ENCODE measurements at regions not wholly inside any gene's neighbourhood (a gene's known extent, or its start where the extent isn't known, plus 50 kb on each side); places are given as distances from the start of the nearest gene placed in this dataset.

GRCh38 chr13:91162589-91162988, 184.9 kb upstream of the MIR17HG start:
- no peak overlapping the region for H2BK15ac ChIP-seq (ENCODE audit: low read depth, low read length)
- H2AK5ac ChIP-seq (ENCODE audit: low read depth, low read length) = no peak overlapping the region
- H3K4me1 ChIP-seq (ENCODE audit: control insufficient read depth, insufficient read depth, low read length) = no peaks in the 10 kb centered on the region
- no peaks in the 10 kb centered on the region for H3K27me3 ChIP-seq (ENCODE audit: control insufficient read depth, insufficient read depth, low read length)
- dilution Hi-C loops (cut with HindIII; ENCODE audit: low sequenced_read_pairs, unreplicated experiment) (no loop called here), intact Hi-C loops (cut with micrococcal nuclease) (no loop called here), in situ Hi-C loops (cut with MboI; ENCODE audit: low sequenced_read_pairs) (no loop called here)
- no peak overlapping the region for H3K56ac ChIP-seq (ENCODE audit: extremely low read depth, insufficient read depth, low read length)
- no peak overlapping the region for H4K91ac ChIP-seq (ENCODE audit: insufficient read depth, low read depth, low read length)
- H4K5ac ChIP-seq (ENCODE audit: low read depth, low read length) = no peak overlapping the region
- H3K9me3 ChIP-seq (ENCODE audit: control insufficient read depth, insufficient read depth, low read length) = no peaks in the 10 kb centered on the region; the same call in 1 of the 2 replicates
- no peak overlapping the region for H3K27ac ChIP-seq (ENCODE audit: insufficient read depth, low read length)
- no peak overlapping the region for H3K14ac ChIP-seq (replicated peaks; ENCODE audit: low read depth, low read length)
- no peak overlapping the region for H3K4me2 ChIP-seq (ENCODE audit: low read depth, low read length)
- no peak overlapping the region for H3K9ac ChIP-seq (ENCODE audit: low read depth, low read length)
- no CpG with 5 or more reads among the region's 1 CpG for WGBS, 2 experiments (ENCODE audit: extremely low coverage in 2 of 2, insufficient read length in 1 of 2)
- no peak overlapping the region for H2BK120ac ChIP-seq (ENCODE audit: low read depth, low read length)
- BruUV-seq (replicated peaks) = no TSS peak
- H3K36me3 ChIP-seq (ENCODE audit: control insufficient read depth, insufficient read depth, low read length) = no peaks in the 10 kb centered on the region
- CTCF ChIA-PET = no interaction called here
- no peaks in the 10 kb centered on the region for H3K9me1 ChIP-seq (ENCODE audit: insufficient read depth, low read length)
- POLR2A ChIA-PET (ENCODE audit: unreplicated experiment) = no interaction called here
- no peak overlapping the region for H3K18ac ChIP-seq (ENCODE audit: low read depth, low read length)
- H3K4ac ChIP-seq (ENCODE audit: low read depth, low read length) = no peak overlapping the region
- H2BK20ac ChIP-seq (ENCODE audit: low read depth, low read length) = no peak overlapping the region
- no peak overlapping the region for H2AFZ ChIP-seq (replicated peaks; ENCODE audit: low read length, poor library complexity)
- H4K8ac ChIP-seq (ENCODE audit: low read depth in 2 of 2, low read length in 2 of 2) = no peak overlapping the region
- no peaks in the 10 kb centered on the region for H3K79me1 ChIP-seq (ENCODE audit: low read depth in 1 of 2, low read length in 2 of 2)
- no peak overlapping the region for H3K4me3 ChIP-seq (ENCODE audit: insufficient read depth, low read depth, low read length)
- H3K23ac ChIP-seq (ENCODE audit: low read depth, low read length) = no peak overlapping the region
- no peaks in the 10 kb centered on the region for H4K20me1 ChIP-seq (ENCODE audit: insufficient read depth, low read length)
- H2AK9ac ChIP-seq (replicated peaks; ENCODE audit: low read depth, low read length, poor library complexity) = no peak overlapping the region
- TF ChIP-seq RFX5 (IDR thresholded peaks at IDR 0.05; ENCODE audit: low read depth, low read length) = no peak
- TF ChIP-seq, protein P1, sequence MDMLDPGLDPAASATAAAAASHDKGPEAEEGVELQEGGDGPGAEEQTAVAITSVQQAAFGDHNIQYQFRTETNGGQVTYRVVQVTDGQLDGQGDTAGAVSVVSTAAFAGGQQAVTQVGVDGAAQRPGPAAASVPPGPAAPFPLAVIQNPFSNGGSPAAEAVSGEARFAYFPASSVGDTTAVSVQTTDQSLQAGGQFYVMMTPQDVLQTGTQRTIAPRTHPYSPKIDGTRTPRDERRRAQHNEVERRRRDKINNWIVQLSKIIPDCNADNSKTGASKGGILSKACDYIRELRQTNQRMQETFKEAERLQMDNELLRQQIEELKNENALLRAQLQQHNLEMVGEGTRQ (IDR thresholded peaks at IDR 0.05; ENCODE audit: low read depth, low read length) = no peak
- TF ChIP-seq MAZ (IDR thresholded peaks at IDR 0.05; ENCODE audit: borderline replicate concordance, low read depth, low read length) = no peak
- no peak for TF ChIP-seq ELK1 (IDR thresholded peaks at IDR 0.05; ENCODE audit: borderline replicate concordance, low read depth, low read length)
- H2BK5ac ChIP-seq (ENCODE audit: low read depth, low read length, poor library complexity, severe bottlenecking) = no peak overlapping the region
- DNase-seq = no peak
- no peak for ATAC-seq (ENCODE audit: low read depth)

All from IMR-90 (cell line).